ENCODE measurements at regions not wholly inside any gene's neighbourhood (a gene's known extent, or its start where the extent isn't known, plus 50 kb on each side); places are given as distances from the start of the nearest gene placed in this dataset.

- no peak for TF ChIP-seq CTCF (IDR thresholded peaks at IDR 0.05)
- no peak for TF ChIP-seq POLR2A (IDR thresholded peaks at IDR 0.05)
Measured at GRCh38 chr2:200226451-200227426, 79.8 kb upstream of the SPATS2L start.
